Kidney epithelial cell (primary cell): ENCODE measurements at regions not wholly inside any gene's neighbourhood (a gene's known extent, or its start where the extent isn't known, plus 50 kb on each side); places are given as distances from the start of the nearest gene placed in this dataset.

Source experiments
- DNase-seq: peaks from one replicate; pipeline ENCODE4 v3.0.0-alpha.2; 2010; ENCODE audit warnings: low read depth
- H3K27me3 ChIP-seq: 2 replicates; pipeline ENCODE4 v1.6.0; 2011; ENCODE audit warnings: low read length; ENCODE audit not compliant: control insufficient read depth, insufficient read depth
- H3K36me3 ChIP-seq: 2 replicates; pipeline ENCODE4 v1.5.1; 2011; ENCODE audit warnings: low read length; ENCODE audit not compliant: control insufficient read depth, insufficient read depth
- H3K4me3 ChIP-seq: 2 replicates; pipeline ENCODE4 v1.5.1; 2011; ENCODE audit warnings: low read depth, mild to moderate bottlenecking, control low read depth, low read length
- TF ChIP-seq, protein P1 (sequence below): IDR thresholded peaks from 2 replicates; pipeline ENCODE4 v1.5.1; 2011; ENCODE audit warnings: mild to moderate bottlenecking, moderate library complexity, low read length, control low read depth, inconsistent platforms; ENCODE audit not compliant: insufficient read depth, poor library complexity, severe bottlenecking

GRCh38 chr9:75540185-75540584 lies 350.3 kb upstream of the PCSK5 start:
- Histone ChIP-seq H3K4me3 (no peak overlapping the region), H3K36me3 (no peaks in the 10 kb centered on the region), H3K27me3 (no peaks in the 10 kb centered on the region)
- TF ChIP-seq, protein P1, sequence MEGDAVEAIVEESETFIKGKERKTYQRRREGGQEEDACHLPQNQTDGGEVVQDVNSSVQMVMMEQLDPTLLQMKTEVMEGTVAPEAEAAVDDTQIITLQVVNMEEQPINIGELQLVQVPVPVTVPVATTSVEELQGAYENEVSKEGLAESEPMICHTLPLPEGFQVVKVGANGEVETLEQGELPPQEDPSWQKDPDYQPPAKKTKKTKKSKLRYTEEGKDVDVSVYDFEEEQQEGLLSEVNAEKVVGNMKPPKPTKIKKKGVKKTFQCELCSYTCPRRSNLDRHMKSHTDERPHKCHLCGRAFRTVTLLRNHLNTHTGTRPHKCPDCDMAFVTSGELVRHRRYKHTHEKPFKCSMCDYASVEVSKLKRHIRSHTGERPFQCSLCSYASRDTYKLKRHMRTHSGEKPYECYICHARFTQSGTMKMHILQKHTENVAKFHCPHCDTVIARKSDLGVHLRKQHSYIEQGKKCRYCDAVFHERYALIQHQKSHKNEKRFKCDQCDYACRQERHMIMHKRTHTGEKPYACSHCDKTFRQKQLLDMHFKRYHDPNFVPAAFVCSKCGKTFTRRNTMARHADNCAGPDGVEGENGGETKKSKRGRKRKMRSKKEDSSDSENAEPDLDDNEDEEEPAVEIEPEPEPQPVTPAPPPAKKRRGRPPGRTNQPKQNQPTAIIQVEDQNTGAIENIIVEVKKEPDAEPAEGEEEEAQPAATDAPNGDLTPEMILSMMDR, result no peak
- no peak for DNase-seq

GRCh38 chr9:75541734-75542133 lies 348.7 kb upstream of the PCSK5 start:
- TF ChIP-seq, protein P1, result no peak
- DNase-seq, result no peak
- Histone ChIP-seq H3K4me3 (no peak overlapping the region), H3K36me3 (no peaks in the 10 kb centered on the region), H3K27me3 (no peaks in the 10 kb centered on the region)

DNA sequence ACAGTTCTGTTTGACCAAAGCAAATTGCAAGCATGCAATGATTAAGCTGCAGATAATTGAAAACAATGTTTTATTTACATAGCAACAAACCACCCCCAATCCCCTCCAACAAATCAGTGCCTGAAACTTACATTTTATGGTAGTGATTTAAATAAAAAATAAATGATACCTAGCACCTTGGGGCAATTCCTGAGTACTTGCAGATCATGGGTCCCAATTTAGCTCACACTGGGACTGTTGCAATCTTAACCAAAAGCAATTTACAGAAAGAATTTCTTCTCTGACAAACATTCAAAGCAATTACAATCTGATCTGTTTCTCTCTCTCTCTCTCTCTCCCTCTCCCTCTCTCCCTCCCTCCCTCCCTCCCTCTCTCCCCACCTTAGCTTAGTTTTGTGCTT lies 345.7 kb upstream of the PCSK5 start:
- H3K27me3 ChIP-seq, result no peaks in the 10 kb centered on the region
- no peak for DNase-seq
- no peaks in the 10 kb centered on the region for H3K36me3 ChIP-seq
- H3K4me3 ChIP-seq, result no peak overlapping the region
- TF ChIP-seq, protein P1, result no peak

- H3K27me3 ChIP-seq, result no peaks in the 10 kb centered on the region
- TF ChIP-seq, protein P1, result no peak
- H3K4me3 ChIP-seq, result no peak overlapping the region
- no peak for DNase-seq
- H3K36me3 ChIP-seq, result no peaks in the 10 kb centered on the region
Observed at GRCh38 chr9:75545287-75545686, 345.2 kb upstream of the PCSK5 start.

DNA sequence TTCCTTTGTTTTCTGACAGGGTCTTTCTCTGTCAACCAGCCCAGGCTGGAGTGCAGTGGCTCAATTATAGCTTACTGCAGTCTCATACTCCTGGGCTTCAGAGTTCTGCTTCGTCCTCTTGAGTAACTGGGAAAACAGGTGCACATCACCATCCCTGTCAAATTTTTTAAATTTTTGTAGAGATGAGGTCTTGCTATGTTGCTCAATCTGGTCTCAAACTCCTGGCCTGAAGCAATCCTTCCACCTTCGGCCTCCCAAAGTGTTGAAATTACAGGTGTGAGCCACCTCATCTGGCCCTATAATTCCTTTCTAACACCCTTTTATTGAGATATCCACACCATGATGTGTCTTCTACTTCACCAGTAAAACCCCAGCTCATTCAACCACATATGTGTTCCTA lies 341.6 kb upstream of the PCSK5 start:
- H3K36me3 ChIP-seq, result no peaks in the 10 kb centered on the region
- TF ChIP-seq, protein P1, result no peak
- no peak for DNase-seq
- H3K27me3 ChIP-seq, result no peaks in the 10 kb centered on the region
- no peak overlapping the region for H3K4me3 ChIP-seq

- TF ChIP-seq, protein P1, result no peak
- Histone ChIP-seq H3K4me3 (no peak overlapping the region), H3K27me3 (no peaks in the 10 kb centered on the region), H3K36me3 (no peaks in the 10 kb centered on the region)
- no peak for DNase-seq
Observed at GRCh38 chr9:75551861-75552260, 338.6 kb upstream of the PCSK5 start.
